Caco-2 (cell line): ENCODE measurements at regions not wholly inside any gene's neighbourhood (a gene's known extent, or its start where the extent isn't known, plus 50 kb on each side); places are given as distances from the start of the nearest gene placed in this dataset.

Experiments
- BruUV-seq: library from RNA; stranded (reverse); fragments of 400-500 nt; replicated peaks from 2 replicates; lab custom pipeline; 2021; lab: Mats Ljungman, UMichigan
- CTCF ChIA-PET: fragments of 300-600 bp; sonication (Branson Sonifier 250); formaldehyde crosslinking; loops from one replicate; lab custom pipeline; 2022; ENCODE audit warnings: antibody characterized with exemption; lab: Charles Lee
- POLR2A ChIA-PET: fragments of 300-600 bp; sonication (Branson Sonifier 250); formaldehyde crosslinking; loops from one replicate; lab custom pipeline; 2022; ENCODE audit warnings: antibody characterized with exemption; lab: Charles Lee
- DNase-seq, 2 experiments: peaks; one replicate each; pipeline versions ENCODE4 v3.0.0 to v3.0.0-alpha.2; 2020 to 2022
- H3K27me3 ChIP-seq: replicated peaks from 2 replicates; pipeline ENCODE4 v1.6.0; 2011; ENCODE audit warnings: low read length; ENCODE audit not compliant: control insufficient read depth, insufficient read depth
- H3K36me3 ChIP-seq: 2 replicates; pipeline ENCODE4 v1.5.1; 2011; ENCODE audit warnings: low read length; ENCODE audit not compliant: control insufficient read depth, insufficient read depth
- H3K4me1 ChIP-seq: fragments of 250-450 bp; sonication (Bioruptor Pico); 2 replicates; pipeline ENCODE4 v1.5.1; 2020; ENCODE audit warnings: mild to moderate bottlenecking
- H3K4me3 ChIP-seq: 2 replicates; pipeline ENCODE4 v1.5.1; 2011; ENCODE audit warnings: low read depth, mild to moderate bottlenecking, control low read depth, low read length
- H3K9me3 ChIP-seq: fragments of 250-450 bp; sonication (Bioruptor Pico); 2 replicates; pipeline ENCODE4 v1.5.1; 2020; ENCODE audit warnings: mild to moderate bottlenecking, moderate library complexity
- H3K27ac Mint-ChIP-seq: one replicate; pipeline ENCODE4 v1.8.0; 2022; ENCODE audit warnings: mixed read lengths; ENCODE audit not compliant: unreplicated experiment
- H3K27me3 Mint-ChIP-seq: one replicate; pipeline ENCODE4 v1.8.0; 2022; ENCODE audit warnings: mixed read lengths; ENCODE audit not compliant: insufficient read depth, unreplicated experiment
- H3K36me3 Mint-ChIP-seq: one replicate; pipeline ENCODE4 v1.8.0; 2022; ENCODE audit warnings: mild to moderate bottlenecking, mixed read lengths; ENCODE audit not compliant: insufficient read depth, unreplicated experiment
- H3K4me1 Mint-ChIP-seq: one replicate; pipeline ENCODE4 v1.8.0; 2022; ENCODE audit warnings: low read depth, mixed read lengths; ENCODE audit not compliant: unreplicated experiment
- H3K4me3 Mint-ChIP-seq: one replicate; pipeline ENCODE4 v1.8.0; 2022; ENCODE audit warnings: mild to moderate bottlenecking, moderate library complexity, mixed read lengths; ENCODE audit not compliant: unreplicated experiment
- H3K9me3 Mint-ChIP-seq: one replicate; pipeline ENCODE4 v1.8.0; 2022; ENCODE audit warnings: mixed read lengths; ENCODE audit not compliant: unreplicated experiment
- CTCF ChIP-seq, 2 experiments: fragments of 200-600 bp in 1 of 2; IDR thresholded peaks; 1 replicate in 1 of 2; 2 replicates in 1 of 2; pipeline versions ENCODE4 v1.5.1 to v1.8.0; 2011 to 2022; ENCODE audit warnings: antibody characterized with exemption in 1 of 2, control low read depth in 1 of 2, inconsistent platforms in 1 of 2, low read depth in 1 of 2, low read length in 1 of 2, mild to moderate bottlenecking in 1 of 2, moderate library complexity in 1 of 2; ENCODE audit not compliant: insufficient read depth in 1 of 2, severe bottlenecking in 1 of 2, unreplicated experiment in 1 of 2
- intact Hi-C: fragments of 100-400 bp; cut with micrococcal nuclease; formaldehyde crosslinking; loops from one replicate; pipeline ENCODE4 v1.10.0; 2022; ENCODE audit not compliant: unreplicated experiment

GRCh38 chr3:59191651-59192050 is 141.8 kb upstream of the CFAP20DC start:
- Mint-ChIP-seq H3K4me1 (peaks cover 6% of the 10 kb centered on the region), H3K9me3 (no peaks in the 10 kb centered on the region), H3K4me3 (no peak overlapping the region), H3K36me3 (no peaks in the 10 kb centered on the region), H3K27ac (no peak overlapping the region), H3K27me3 (peaks cover 1% of the 10 kb centered on the region)
- no peak for TF ChIP-seq CTCF (IDR thresholded peaks at IDR 0.05; ENCODE audit: insufficient read depth in 1 of 2, low read depth in 1 of 2, low read length in 1 of 2, severe bottlenecking in 1 of 2, unreplicated experiment in 1 of 2)
- POLR2A ChIA-PET, result no interaction called here
- Histone ChIP-seq H3K27me3 (no peaks in the 10 kb centered on the region), H3K4me3 (no peak overlapping the region), H3K9me3 (no peaks in the 10 kb centered on the region), H3K36me3 (no peaks in the 10 kb centered on the region), H3K4me1 (no peaks in the 10 kb centered on the region)
- no peak for DNase-seq
- no TSS peak for BruUV-seq
- intact Hi-C loops, result no loop called here
- CTCF ChIA-PET, result interaction anchor here (0.7 kb wide), 1 partner anchor 137 kb away, joined by 5 read pairs; no protein-coding TSS in a partner anchor

DNA sequence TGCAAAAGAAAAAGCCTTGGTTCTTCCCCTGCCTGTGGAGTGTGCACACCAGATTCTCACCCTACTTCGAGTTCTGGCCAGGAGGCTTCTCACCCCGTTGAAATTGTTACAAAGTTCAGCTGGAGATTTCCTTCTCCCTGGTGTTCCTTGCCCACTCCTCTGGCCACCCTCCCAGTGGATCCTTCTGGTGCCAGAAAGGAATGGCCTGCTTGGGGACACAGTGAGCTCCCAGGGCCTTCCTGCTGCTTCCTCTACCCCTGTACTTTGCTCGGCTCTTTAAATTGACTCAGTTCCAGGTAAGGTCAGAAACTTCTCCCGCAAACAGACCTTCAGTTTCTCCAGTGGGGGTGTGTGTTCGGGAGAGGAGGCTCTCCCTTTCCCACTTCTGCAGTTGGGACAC is 140.1 kb upstream of the CFAP20DC start:
- intact Hi-C loops, result no loop called here
- no peaks in the 10 kb centered on the region for H3K9me3 ChIP-seq
- H3K36me3 ChIP-seq, result no peaks in the 10 kb centered on the region
- ChIA-PET POLR2A (no interaction called here), CTCF (no interaction called here)
- no peaks in the 10 kb centered on the region for H3K36me3 Mint-ChIP-seq
- no TSS peak for BruUV-seq
- peaks cover 6% of the 10 kb centered on the region for H3K4me1 Mint-ChIP-seq
- no peak for DNase-seq
- no peaks in the 10 kb centered on the region for H3K9me3 Mint-ChIP-seq
- no peak overlapping the region for H3K4me3 ChIP-seq
- H3K4me3 Mint-ChIP-seq, result no peak overlapping the region
- no peaks in the 10 kb centered on the region for H3K27me3 ChIP-seq
- no peak for TF ChIP-seq CTCF (IDR thresholded peaks at IDR 0.05; ENCODE audit: insufficient read depth in 1 of 2, low read depth in 1 of 2, low read length in 1 of 2, severe bottlenecking in 1 of 2, unreplicated experiment in 1 of 2)
- peak overlapping the region; percentile 51 for H3K27ac Mint-ChIP-seq
- no peaks in the 10 kb centered on the region for H3K27me3 Mint-ChIP-seq
- H3K4me1 ChIP-seq, result no peaks in the 10 kb centered on the region

DNA sequence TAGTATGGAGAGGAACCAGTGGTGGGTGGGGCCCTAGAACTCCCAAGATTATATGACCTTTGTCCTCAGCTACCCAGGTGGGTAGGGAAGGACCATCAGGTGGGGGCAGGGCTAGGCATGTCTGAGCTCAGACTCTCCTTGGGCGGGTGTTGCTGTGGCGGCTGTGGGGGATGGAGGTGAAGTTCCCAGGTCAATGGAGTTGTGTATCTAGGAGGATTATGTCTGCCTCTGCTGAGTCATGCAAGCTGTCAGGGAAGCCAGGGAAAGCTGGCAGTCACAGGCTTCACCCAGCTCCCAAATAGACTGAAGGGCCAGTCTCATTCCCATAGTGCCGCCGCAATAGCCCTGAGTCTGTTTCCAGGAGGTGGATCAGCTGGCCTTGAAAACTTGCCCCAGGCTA is 139.7 kb upstream of the CFAP20DC start:
- no TSS peak for BruUV-seq
- intact Hi-C loops, result no loop called here
- no peaks in the 10 kb centered on the region for H3K9me3 Mint-ChIP-seq
- ChIA-PET CTCF (no interaction called here), POLR2A (no interaction called here)
- no peak for TF ChIP-seq CTCF (IDR thresholded peaks at IDR 0.05; ENCODE audit: insufficient read depth in 1 of 2, low read depth in 1 of 2, low read length in 1 of 2, severe bottlenecking in 1 of 2, unreplicated experiment in 1 of 2)
- DNase-seq, result peak in 1 of 2 experiments; percentile 43
- no peaks in the 10 kb centered on the region for H3K36me3 Mint-ChIP-seq
- no peaks in the 10 kb centered on the region for H3K9me3 ChIP-seq
- no peak overlapping the region for H3K4me3 Mint-ChIP-seq
- peaks cover 2% of the 10 kb centered on the region for H3K27me3 Mint-ChIP-seq
- H3K27me3 ChIP-seq, result no peaks in the 10 kb centered on the region
- H3K4me3 ChIP-seq, result no peak overlapping the region
- peak overlapping the region; percentile 51 for H3K27ac Mint-ChIP-seq
- H3K4me1 Mint-ChIP-seq, result peaks cover 6% of the 10 kb centered on the region
- no peaks in the 10 kb centered on the region for H3K36me3 ChIP-seq
- no peaks in the 10 kb centered on the region for H3K4me1 ChIP-seq
